ENCODE measurements at regions not wholly inside any gene's neighbourhood (a gene's known extent, or its start where the extent isn't known, plus 50 kb on each side); places are given as distances from the start of the nearest gene placed in this dataset.

DNA sequence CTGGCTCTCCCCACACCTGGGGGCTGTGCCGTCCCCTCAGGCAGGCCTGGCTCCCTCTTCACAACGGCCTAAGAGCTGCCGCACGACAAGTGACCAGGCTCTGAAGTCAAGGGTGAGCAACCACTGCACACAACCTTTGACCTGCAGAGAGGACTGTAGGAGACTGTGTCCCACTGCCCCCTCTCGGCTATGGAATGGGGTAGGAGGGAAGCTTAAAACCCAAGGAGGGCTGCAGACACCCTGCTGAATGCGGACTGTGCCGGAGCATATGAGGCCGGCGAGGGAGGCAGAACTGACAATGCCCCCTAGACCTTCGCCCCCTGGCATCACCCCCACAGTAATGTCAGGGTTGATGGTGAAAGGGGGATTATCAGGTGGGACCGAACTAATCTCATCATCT, 311.9 kb downstream of the CTTN start:
- TF ChIP-seq EP300 (conservative IDR thresholded peaks at IDR 0.05; ENCODE audit: poor library complexity, severe bottlenecking) (no peak), POLR2AphosphoS5 (IDR thresholded peaks at IDR 0.05) (no peak), SMC3 (conservative IDR thresholded peaks at IDR 0.05; ENCODE audit: poor library complexity) (no peak), RAD21 (conservative IDR thresholded peaks at IDR 0.05) (no peak), MXI1 (conservative IDR thresholded peaks at IDR 0.05; ENCODE audit: poor library complexity, severe bottlenecking) (no peak), TAF1 (IDR thresholded peaks at IDR 0.05; ENCODE audit: low read depth) (no peak)
- TF ChIP-seq, protein P1, sequence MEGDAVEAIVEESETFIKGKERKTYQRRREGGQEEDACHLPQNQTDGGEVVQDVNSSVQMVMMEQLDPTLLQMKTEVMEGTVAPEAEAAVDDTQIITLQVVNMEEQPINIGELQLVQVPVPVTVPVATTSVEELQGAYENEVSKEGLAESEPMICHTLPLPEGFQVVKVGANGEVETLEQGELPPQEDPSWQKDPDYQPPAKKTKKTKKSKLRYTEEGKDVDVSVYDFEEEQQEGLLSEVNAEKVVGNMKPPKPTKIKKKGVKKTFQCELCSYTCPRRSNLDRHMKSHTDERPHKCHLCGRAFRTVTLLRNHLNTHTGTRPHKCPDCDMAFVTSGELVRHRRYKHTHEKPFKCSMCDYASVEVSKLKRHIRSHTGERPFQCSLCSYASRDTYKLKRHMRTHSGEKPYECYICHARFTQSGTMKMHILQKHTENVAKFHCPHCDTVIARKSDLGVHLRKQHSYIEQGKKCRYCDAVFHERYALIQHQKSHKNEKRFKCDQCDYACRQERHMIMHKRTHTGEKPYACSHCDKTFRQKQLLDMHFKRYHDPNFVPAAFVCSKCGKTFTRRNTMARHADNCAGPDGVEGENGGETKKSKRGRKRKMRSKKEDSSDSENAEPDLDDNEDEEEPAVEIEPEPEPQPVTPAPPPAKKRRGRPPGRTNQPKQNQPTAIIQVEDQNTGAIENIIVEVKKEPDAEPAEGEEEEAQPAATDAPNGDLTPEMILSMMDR (IDR thresholded peaks at IDR 0.05; ENCODE audit: poor library complexity, severe bottlenecking) = no peak
- H3K27ac ChIP-seq (ENCODE audit: low read length) = no peak overlapping the region

DNA sequence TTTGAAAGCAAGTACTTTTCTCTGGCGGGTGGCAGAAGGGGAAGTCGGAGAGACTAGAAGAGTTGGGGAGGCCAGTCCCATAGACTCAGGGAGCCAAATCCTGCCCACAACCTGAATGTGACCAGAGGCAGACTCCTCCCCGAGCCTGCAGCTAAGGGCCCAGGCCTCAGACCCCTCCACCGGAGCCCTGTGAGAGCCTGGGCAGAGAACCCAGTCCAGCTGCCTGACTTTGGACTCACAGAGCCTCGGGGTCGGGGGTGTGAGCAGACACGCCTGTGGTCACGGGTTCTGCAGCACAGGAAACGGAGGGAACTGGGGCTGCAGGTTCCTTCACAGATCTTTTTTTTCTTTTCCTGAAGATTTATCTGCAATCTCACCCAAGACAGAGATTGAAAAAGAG, 312.3 kb downstream of the CTTN start:
- Histone ChIP-seq H3K4me3 (ENCODE audit: low read length) (no peak overlapping the region), H4K20me1 (ENCODE audit: insufficient read depth) (no peaks in the 10 kb centered on the region), H3K27me3 (ENCODE audit: insufficient read depth, low read depth, low read length) (no peaks in the 10 kb centered on the region)

More for the DNA sequence above, 311.9 kb downstream of the CTTN start:
- H3K27me3 ChIP-seq (ENCODE audit: insufficient read depth, low read depth, low read length) = no peaks in the 10 kb centered on the region
- no peaks in the 10 kb centered on the region for H3K9me3 ChIP-seq (ENCODE audit: low read length)
- no peak overlapping the region for H3K4me2 ChIP-seq (ENCODE audit: low read length)
- H2AFZ ChIP-seq (ENCODE audit: low read depth, low read length) = no peak overlapping the region
- H3K36me3 ChIP-seq (ENCODE audit: insufficient read depth, low read length) = no peaks in the 10 kb centered on the region
- H3K9me2 ChIP-seq (ENCODE audit: insufficient read depth, low read length) = no peaks in the 10 kb centered on the region
- no peak overlapping the region for H3K4me3 ChIP-seq (ENCODE audit: low read length)
- H3K79me2 ChIP-seq (replicated peaks; ENCODE audit: insufficient read depth, low read length) = peaks cover 4% of the 10 kb centered on the region
- H3F3A ChIP-seq (ENCODE audit: insufficient read depth, low read length, poor library complexity, severe bottlenecking) = no peaks in the 10 kb centered on the region
- no peaks in the 10 kb centered on the region for H4K20me1 ChIP-seq (ENCODE audit: insufficient read depth)
- no peak overlapping the region for H3K9ac ChIP-seq (ENCODE audit: low read length)

More for the DNA sequence above, 312.3 kb downstream of the CTTN start:
- peaks cover 8% of the 10 kb centered on the region for H3K79me2 ChIP-seq (replicated peaks; ENCODE audit: insufficient read depth, low read length)
- H3K4me2 ChIP-seq (ENCODE audit: low read length) = no peak overlapping the region
- no peaks in the 10 kb centered on the region for H3K36me3 ChIP-seq (ENCODE audit: insufficient read depth, low read length)
- no peak for TF ChIP-seq POLR2AphosphoS5 (IDR thresholded peaks at IDR 0.05)
- TF ChIP-seq TAF1 (IDR thresholded peaks at IDR 0.05; ENCODE audit: low read depth) = no peak
- TF ChIP-seq, protein P2, sequence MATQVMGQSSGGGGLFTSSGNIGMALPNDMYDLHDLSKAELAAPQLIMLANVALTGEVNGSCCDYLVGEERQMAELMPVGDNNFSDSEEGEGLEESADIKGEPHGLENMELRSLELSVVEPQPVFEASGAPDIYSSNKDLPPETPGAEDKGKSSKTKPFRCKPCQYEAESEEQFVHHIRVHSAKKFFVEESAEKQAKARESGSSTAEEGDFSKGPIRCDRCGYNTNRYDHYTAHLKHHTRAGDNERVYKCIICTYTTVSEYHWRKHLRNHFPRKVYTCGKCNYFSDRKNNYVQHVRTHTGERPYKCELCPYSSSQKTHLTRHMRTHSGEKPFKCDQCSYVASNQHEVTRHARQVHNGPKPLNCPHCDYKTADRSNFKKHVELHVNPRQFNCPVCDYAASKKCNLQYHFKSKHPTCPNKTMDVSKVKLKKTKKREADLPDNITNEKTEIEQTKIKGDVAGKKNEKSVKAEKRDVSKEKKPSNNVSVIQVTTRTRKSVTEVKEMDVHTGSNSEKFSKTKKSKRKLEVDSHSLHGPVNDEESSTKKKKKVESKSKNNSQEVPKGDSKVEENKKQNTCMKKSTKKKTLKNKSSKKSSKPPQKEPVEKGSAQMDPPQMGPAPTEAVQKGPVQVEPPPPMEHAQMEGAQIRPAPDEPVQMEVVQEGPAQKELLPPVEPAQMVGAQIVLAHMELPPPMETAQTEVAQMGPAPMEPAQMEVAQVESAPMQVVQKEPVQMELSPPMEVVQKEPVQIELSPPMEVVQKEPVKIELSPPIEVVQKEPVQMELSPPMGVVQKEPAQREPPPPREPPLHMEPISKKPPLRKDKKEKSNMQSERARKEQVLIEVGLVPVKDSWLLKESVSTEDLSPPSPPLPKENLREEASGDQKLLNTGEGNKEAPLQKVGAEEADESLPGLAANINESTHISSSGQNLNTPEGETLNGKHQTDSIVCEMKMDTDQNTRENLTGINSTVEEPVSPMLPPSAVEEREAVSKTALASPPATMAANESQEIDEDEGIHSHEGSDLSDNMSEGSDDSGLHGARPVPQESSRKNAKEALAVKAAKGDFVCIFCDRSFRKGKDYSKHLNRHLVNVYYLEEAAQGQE (IDR thresholded peaks at IDR 0.05; ENCODE audit: borderline replicate concordance) = no peak
- no peak for TF ChIP-seq MXI1 (conservative IDR thresholded peaks at IDR 0.05; ENCODE audit: poor library complexity, severe bottlenecking)
- H3F3A ChIP-seq (ENCODE audit: insufficient read depth, low read length, poor library complexity, severe bottlenecking) = no peaks in the 10 kb centered on the region
- no peak overlapping the region for H3K9ac ChIP-seq (ENCODE audit: low read length)
- no peaks in the 10 kb centered on the region for H3K9me2 ChIP-seq (ENCODE audit: insufficient read depth, low read length)
- H2AFZ ChIP-seq (ENCODE audit: low read depth, low read length) = no peak overlapping the region
- no peak overlapping the region for H3K27ac ChIP-seq (ENCODE audit: low read length)
- H3K9me3 ChIP-seq (ENCODE audit: low read length) = no peaks in the 10 kb centered on the region
